GM03348 (cell line): ENCODE measurements at regions not wholly inside any gene's neighbourhood (a gene's known extent, or its start where the extent isn't known, plus 50 kb on each side); places are given as distances from the start of the nearest gene placed in this dataset.
"Not testable (repeated sequence)": the region's sequence is repeated elsewhere in the genome, so short reads cannot be mapped to it uniquely, and the experiment has no call there.

Experiments
- DNase-seq: peaks from one replicate; pipeline ENCODE4 v3.0.0; 2012; ENCODE audit warnings: low spot score

GRCh38 chr2:198296665-198297308, 492.4 kb downstream of the PLCL1 start:
- DNase-seq: peak; percentile 64

GRCh38 chr2:198293281-198293680, 488.9 kb downstream of the PLCL1 start:
- no peak for DNase-seq

- no peak for DNase-seq
These were observed 485.4 kb downstream of the PLCL1 start for GRCh38 chr2:198289811-198290210.

- no peak for DNase-seq
These were observed 483.3 kb downstream of the PLCL1 start for GRCh38 chr2:198287706-198288105.

- no peak for DNase-seq
These were observed 480.8 kb downstream of the PLCL1 start for GRCh38 chr2:198285216-198285615.

GRCh38 chr2:198283146-198283545, 478.8 kb downstream of the PLCL1 start:
- DNase-seq: peak; percentile 51

- no peak for DNase-seq
These were observed 477.7 kb downstream of the PLCL1 start for GRCh38 chr2:198282061-198282460.

GRCh38 chr2:198280145-198280544, 475.8 kb downstream of the PLCL1 start:
- no peak for DNase-seq

- no peak for DNase-seq
These were observed 474.6 kb downstream of the PLCL1 start for GRCh38 chr2:198279026-198279425.

GRCh38 chr2:198277181-198277580, 472.8 kb downstream of the PLCL1 start:
- DNase-seq: no peak

- peak; percentile 41 for DNase-seq
These were observed 469.3 kb downstream of the PLCL1 start for GRCh38 chr2:198273660-198274059.

GRCh38 chr2:198270157-198270556, 465.8 kb downstream of the PLCL1 start:
- not testable (repeated sequence) for DNase-seq

- no peak for DNase-seq
These were observed 464.1 kb downstream of the PLCL1 start for GRCh38 chr2:198268519-198268918.

GRCh38 chr2:198259496-198259895, 455.1 kb downstream of the PLCL1 start:
- no peak for DNase-seq

GRCh38 chr2:198254536-198255090, 450.2 kb downstream of the PLCL1 start:
- DNase-seq: no peak

GRCh38 chr2:198253995-198254394, 449.6 kb downstream of the PLCL1 start:
- DNase-seq: no peak

GRCh38 chr2:198252472-198252871, 448.1 kb downstream of the PLCL1 start:
- DNase-seq: no peak

GRCh38 chr2:198242093-198242492, 437.7 kb downstream of the PLCL1 start:
- DNase-seq: no peak

- DNase-seq: no peak
These were observed 434.0 kb downstream of the PLCL1 start for GRCh38 chr2:198238429-198238828.

- DNase-seq: no peak
These were observed 431.9 kb downstream of the PLCL1 start for GRCh38 chr2:198236338-198236737.

GRCh38 chr2:198232281-198232680, 427.9 kb downstream of the PLCL1 start:
- no peak for DNase-seq

- DNase-seq: no peak
These were observed 427.2 kb downstream of the PLCL1 start for GRCh38 chr2:198231562-198231961.

GRCh38 chr2:198220763-198221610, 416.6 kb downstream of the PLCL1 start:
- no peak for DNase-seq
